K562 (cell line): ENCODE measurements at regions not wholly inside any gene's neighbourhood (a gene's known extent, or its start where the extent isn't known, plus 50 kb on each side); places are given as distances from the start of the nearest gene placed in this dataset.

Experiments used
- ATAC-seq: fragments of 200-7000 bp; cut with Tn5 transposase; 3 replicates; pipeline ENCODE4 v1.9.1; 2020; ENCODE audit warnings: moderate library complexity
- BruUV-seq: library from RNA; stranded (reverse); fragments of 400-500 nt; replicated peaks from 2 replicates; lab custom pipeline; 2021; lab: Mats Ljungman, UMichigan
- CTCF ChIA-PET: fragments of 300-600 bp; formaldehyde crosslinking; extraction: SDS; loops from one replicate; lab custom pipeline; 2021; ENCODE audit warnings: low intra/inter-chr PET ratio; lab: Yijun Ruan, JAX
- POLR2A ChIA-PET: fragments of 300-600, 350-650 bp; sonication (Branson Sonifier 250); formaldehyde crosslinking; extraction: SDS; loops from one replicate; lab custom pipeline; 2021; ENCODE audit warnings: antibody characterized with exemption, inconsistent platforms; lab: Yijun Ruan, JAX
- DNase-seq, 4 experiments: peaks; one replicate each; pipeline versions ENCODE4 v3.0.0 to v3.0.0-alpha.2; 2011 to 2018; ENCODE audit warnings: low spot score in 3 of 4, mixed read lengths in 3 of 4; ENCODE audit errors: extremely low read depth in 1 of 4
- FAIRE-seq: peaks from 2 replicates; lab custom pipeline; 2011; peaks lifted over from hg19 to GRCh38; lab: Jason Lieb, UNC
- H2AFZ ChIP-seq: 2 replicates; pipeline ENCODE4 v1.6.0; 2011; ENCODE audit warnings: low read depth, low read length, control low read depth, inconsistent platforms
- H3K27ac ChIP-seq: fragments of 200-600 bp; 3 replicates; pipeline ENCODE4 v1.8.0; 2011; ENCODE audit warnings: low read depth, mild to moderate bottlenecking, control low read depth, inconsistent platforms, low read length, moderate library complexity, mixed read lengths; ENCODE audit errors: extremely low read depth
- H3K27me3 ChIP-seq, 2 experiments: fragments of 300-600 bp in 1 of 2; 2 replicates in 1 of 2; 3 replicates in 1 of 2; pipeline versions ENCODE4 v1.6.0 to v1.8.0; 2011; ENCODE audit warnings: inconsistent platforms in 2 of 2, low read length in 2 of 2, mild to moderate bottlenecking in 1 of 2, mixed read lengths in 1 of 2, moderate library complexity in 1 of 2; ENCODE audit not compliant: control insufficient read depth in 2 of 2, insufficient read depth in 2 of 2
- H3K36me3 ChIP-seq: fragments of 300-600 bp; 3 replicates; pipeline ENCODE4 v1.8.0; 2011; ENCODE audit warnings: mild to moderate bottlenecking, low read length, inconsistent platforms; ENCODE audit not compliant: control insufficient read depth, insufficient read depth
- H3K4me1 ChIP-seq, 2 experiments: fragments of 200-600 bp in 1 of 2; replicated peaks in 1 of 2; 2 replicates in 1 of 2; 3 replicates in 1 of 2; pipeline versions ENCODE4 v1.5.1 to v1.8.0; 2011; ENCODE audit warnings: inconsistent platforms in 2 of 2, low read length in 2 of 2, mild to moderate bottlenecking in 1 of 2, mixed read lengths in 1 of 2, moderate library complexity in 1 of 2; ENCODE audit not compliant: control insufficient read depth in 2 of 2, insufficient read depth in 2 of 2
- H3K4me2 ChIP-seq: 2 replicates; pipeline ENCODE4 v1.6.1; 2011; ENCODE audit warnings: low read length, control low read depth, inconsistent platforms, mixed read lengths; ENCODE audit not compliant: insufficient read depth
- H3K4me3 ChIP-seq: fragments of 200-600 bp; sonication (generic), shearing (Covaris generic); 2 replicates; pipeline ENCODE4 v1.5.1; 2016; ENCODE audit warnings: control low read depth, inconsistent platforms
- H3K79me2 ChIP-seq: fragments of 200-600 bp; 3 replicates; pipeline ENCODE4 v1.8.0; 2011; ENCODE audit warnings: low read length, inconsistent platforms; ENCODE audit not compliant: control insufficient read depth, insufficient read depth
- H3K9ac ChIP-seq, 2 experiments: 2 replicates each; pipeline versions ENCODE4 v1.6.0 to v1.6.1; 2011; ENCODE audit warnings: low read depth in 2 of 2, low read length in 2 of 2, control low read depth in 1 of 2, inconsistent platforms in 1 of 2, mild to moderate bottlenecking in 1 of 2, mixed read lengths in 1 of 2; ENCODE audit not compliant: insufficient read depth in 1 of 2
- H3K9me1 ChIP-seq: one replicate; pipeline ENCODE4 v1.6.0; 2011; ENCODE audit warnings: inconsistent platforms, mild to moderate bottlenecking, low read length, moderate library complexity; ENCODE audit not compliant: control insufficient read depth, insufficient read depth
- H3K9me3 ChIP-seq: replicated peaks from 2 replicates; pipeline ENCODE4 v1.5.1; 2011; ENCODE audit warnings: low read depth, low read length, inconsistent platforms; ENCODE audit not compliant: control insufficient read depth, insufficient read depth
- H4K20me1 ChIP-seq: replicated peaks from 2 replicates; pipeline ENCODE4 v1.6.1; 2011; ENCODE audit warnings: low read length, inconsistent platforms, mixed read lengths; ENCODE audit not compliant: control insufficient read depth, insufficient read depth
- ETV1 ChIP-seq: fragments of 450-650 bp; conservative IDR thresholded peaks from 2 replicates; pipeline ENCODE4 v1.6.1; 2016; ENCODE audit warnings: missing genetic modification characterization, control low read depth, low read depth, missing compliant biosample characterization
- KLF10 ChIP-seq: fragments of 250-450 bp; sonication (Bioruptor Pico); IDR thresholded peaks from 2 replicates; pipeline ENCODE4 v1.6.1; 2021; ENCODE audit warnings: matching md5 sums
- SREBF1 ChIP-seq: fragments of 150-350 bp; IDR thresholded peaks from 2 replicates; pipeline ENCODE4 v1.6.1; 2014; ENCODE audit warnings: antibody characterized with exemption, low read depth, low read length, borderline replicate concordance
- ZNF224 ChIP-seq: sonication (generic); formaldehyde crosslinking; IDR thresholded peaks from 2 replicates; pipeline ENCODE4 v1.8.0; 2022; ENCODE audit warnings: mild to moderate bottlenecking, missing genetic modification reagents
- ZNF431 ChIP-seq: sonication (generic); formaldehyde crosslinking; IDR thresholded peaks from 2 replicates; pipeline ENCODE4 v1.8.0; 2022; ENCODE audit warnings: mild to moderate bottlenecking, missing genetic modification reagents
- WGBS: fragments of 100-300 bp; shearing (Covaris generic); methylation state at CpG from one replicate; pipeline ENCODE4 v1.1.6; 2016; ENCODE audit warnings: low coverage, mixed read lengths; ENCODE audit not compliant: insufficient coverage; ENCODE audit errors: missing lambda C conversion rate; 5-methylcytosine and 5-hydroxymethylcytosine counted together
- in situ Hi-C: fragments of 300-500 bp; cut with MboI; formaldehyde crosslinking; loops from 4 replicates; pipeline ENCODE4 v1.15.0; 2018; ENCODE audit warnings: inconsistent platforms, mixed read lengths
- intact Hi-C: fragments of 100-400 bp; cut with micrococcal nuclease; formaldehyde crosslinking; loops from 2 replicates; pipeline ENCODE4 v1.14.2; 2022
- TF ChIP-seq, protein P1 (sequence below): fragments of 450-650 bp; IDR thresholded peaks from 2 replicates; pipeline ENCODE4 v1.6.1; 2016; ENCODE audit warnings: borderline replicate concordance

DNA sequence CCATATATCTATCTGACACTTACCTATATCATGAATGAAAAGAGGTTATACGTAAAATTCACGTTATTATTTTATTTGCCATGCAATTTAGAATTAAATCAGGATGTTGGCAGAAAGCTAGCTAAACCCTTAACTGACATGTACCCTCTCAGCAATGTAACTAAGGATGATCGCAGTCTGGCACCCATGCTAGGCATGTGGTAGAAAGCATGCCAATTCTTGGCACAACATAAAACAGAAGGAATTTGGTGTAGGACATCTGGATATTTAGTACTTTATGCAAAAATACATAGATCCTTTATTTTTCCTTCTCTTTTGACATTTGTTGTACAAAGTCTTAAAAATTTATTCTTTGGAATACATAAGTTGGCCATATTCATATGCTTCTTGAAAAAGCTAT is 436.8 kb upstream of the FAT1 start:
- Histone ChIP-seq H3K27me3 (no peaks in the 10 kb centered on the region), H3K27ac (no peak overlapping the region), H3K9me1 (no peaks in the 10 kb centered on the region), H2AFZ (no peak overlapping the region), H3K79me2 (no peaks in the 10 kb centered on the region), H4K20me1 (no peaks in the 10 kb centered on the region), H3K4me2 (no peak overlapping the region), H3K4me1 (0 out of 5 replicates have a peak, but pooled peaks cover 0 to 3% of the 10 kb centered on the region in 2 experiments), H3K9ac (no peak overlapping the region), H3K36me3 (no peaks in the 10 kb centered on the region), H3K9me3 (no peaks in the 10 kb centered on the region), H3K4me3 (no peak overlapping the region)
- FAIRE-seq (no peak), ATAC-seq (no peak), DNase-seq (no peak)
- CTCF ChIA-PET = no interaction called here
- no TSS peak for BruUV-seq
- intact Hi-C loops = no loop called here
- in situ Hi-C loops = no loop called here
- TF ChIP-seq ETV1 (tag) = no peak
- TF ChIP-seq ZNF224 (CRISPR knock-in tag) = no peak
- TF ChIP-seq, protein P1, sequence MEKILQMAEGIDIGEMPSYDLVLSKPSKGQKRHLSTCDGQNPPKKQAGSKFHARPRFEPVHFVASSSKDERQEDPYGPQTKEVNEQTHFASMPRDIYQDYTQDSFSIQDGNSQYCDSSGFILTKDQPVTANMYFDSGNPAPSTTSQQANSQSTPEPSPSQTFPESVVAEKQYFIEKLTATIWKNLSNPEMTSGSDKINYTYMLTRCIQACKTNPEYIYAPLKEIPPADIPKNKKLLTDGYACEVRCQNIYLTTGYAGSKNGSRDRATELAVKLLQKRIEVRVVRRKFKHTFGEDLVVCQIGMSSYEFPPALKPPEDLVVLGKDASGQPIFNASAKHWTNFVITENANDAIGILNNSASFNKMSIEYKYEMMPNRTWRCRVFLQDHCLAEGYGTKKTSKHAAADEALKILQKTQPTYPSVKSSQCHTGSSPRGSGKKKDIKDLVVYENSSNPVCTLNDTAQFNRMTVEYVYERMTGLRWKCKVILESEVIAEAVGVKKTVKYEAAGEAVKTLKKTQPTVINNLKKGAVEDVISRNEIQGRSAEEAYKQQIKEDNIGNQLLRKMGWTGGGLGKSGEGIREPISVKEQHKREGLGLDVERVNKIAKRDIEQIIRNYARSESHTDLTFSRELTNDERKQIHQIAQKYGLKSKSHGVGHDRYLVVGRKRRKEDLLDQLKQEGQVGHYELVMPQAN = no peak
- TF ChIP-seq SREBF1 = no peak
- no peak for TF ChIP-seq ZNF431
- no peak for TF ChIP-seq KLF10 (CRISPR knock-in tag)
- POLR2A ChIA-PET = no interaction called here
- WGBS = 1% methylated on average over 3 of the region's 3 CpGs
